H1 (cell line): ENCODE measurements at regions not wholly inside any gene's neighbourhood (a gene's known extent, or its start where the extent isn't known, plus 50 kb on each side); places are given as distances from the start of the nearest gene placed in this dataset.

Experiments used
- CTCF ChIA-PET: fragments of 300-600 bp; sonication (Branson Sonifier 250); formaldehyde crosslinking; loops from one replicate; lab custom pipeline; 2021; ENCODE audit not compliant: partially characterized antibody; lab: Charles Lee
- POLR2A ChIA-PET: fragments of 300-600 bp; sonication (Branson Sonifier 250); formaldehyde crosslinking; loops from one replicate; lab custom pipeline; 2021; ENCODE audit warnings: inconsistent platforms; ENCODE audit not compliant: partially characterized antibody; lab: Charles Lee
- DNase-seq, 2 experiments: peaks; one replicate each; pipeline versions ENCODE4 v3.0.0 to v3.0.0-alpha.2; 2010 to 2022; ENCODE audit warnings: low spot score in 2 of 2, low read depth in 1 of 2, mixed read lengths in 1 of 2
- FAIRE-seq: peaks from 2 replicates; lab custom pipeline; 2011; peaks lifted over from hg19 to GRCh38; lab: Jason Lieb, UNC
- H2AFZ ChIP-seq: 2 replicates; pipeline ENCODE4 v1.8.1; 2012; ENCODE audit warnings: low read length, inconsistent platforms
- H2AK5ac ChIP-seq: 2 replicates; pipeline ENCODE4 v1.6.1; 2013; ENCODE audit warnings: low read depth, low read length
- H2BK120ac ChIP-seq: replicated peaks from 2 replicates; pipeline ENCODE3; 2013; ENCODE audit warnings: low read depth, low read length, inconsistent platforms
- H2BK12ac ChIP-seq: 2 replicates; pipeline ENCODE4 v1.6.1; 2013; ENCODE audit warnings: low read depth, low read length
- H2BK15ac ChIP-seq: 2 replicates; pipeline ENCODE4 v1.6.1; 2013; ENCODE audit warnings: low read length
- H2BK20ac ChIP-seq: 2 replicates; pipeline ENCODE4 v1.6.1; 2013; ENCODE audit warnings: low read length
- H2BK5ac ChIP-seq: 2 replicates; pipeline ENCODE4 v1.6.1; 2013; ENCODE audit warnings: low read depth, low read length
- H3K14ac ChIP-seq: 2 replicates; pipeline ENCODE4 v1.6.1; 2013; ENCODE audit warnings: inconsistent platforms; ENCODE audit not compliant: insufficient read length
- H3K18ac ChIP-seq: 2 replicates; pipeline ENCODE4 v1.6.1; 2013; ENCODE audit warnings: low read length; ENCODE audit errors: extremely low read depth
- H3K23ac ChIP-seq: 2 replicates; pipeline ENCODE4 v1.6.1; 2013; ENCODE audit warnings: inconsistent platforms; ENCODE audit not compliant: insufficient read length
- H3K23me2 ChIP-seq: 2 replicates; pipeline ENCODE4 v1.6.1; 2013; ENCODE audit warnings: low read depth, low read length
- H3K27ac ChIP-seq: 2 replicates; pipeline ENCODE4 v1.6.1; 2011; ENCODE audit warnings: low read depth, low read length, inconsistent platforms
- H3K27me3 ChIP-seq, 4 experiments: replicated peaks in 1 of 4; 1 replicate in 1 of 4; 2 replicates in 3 of 4; pipeline versions ENCODE4 v1.6.1 to v1.8.1; 2011 to 2013; ENCODE audit warnings: low read length in 3 of 4, mild to moderate bottlenecking in 3 of 4, inconsistent platforms in 2 of 4, mixed read lengths in 2 of 4, moderate library complexity in 1 of 4; ENCODE audit not compliant: control insufficient read depth in 3 of 4, insufficient read depth in 3 of 4; ENCODE audit errors: extremely low read depth in 1 of 4
- H3K36me3 ChIP-seq, 4 experiments: 2 replicates each; pipeline versions ENCODE4 v1.6.1 to v1.8.1; 2011 to 2013; ENCODE audit warnings: mild to moderate bottlenecking in 4 of 4, low read length in 3 of 4, moderate library complexity in 2 of 4, control low read depth in 1 of 4, inconsistent platforms in 1 of 4; ENCODE audit not compliant: insufficient read depth in 4 of 4, control insufficient read depth in 2 of 4
- H3K4ac ChIP-seq: replicated peaks from 2 replicates; pipeline ENCODE3; 2013; ENCODE audit warnings: low read length, low read depth, mixed read lengths, inconsistent platforms; ENCODE audit not compliant: insufficient read length
- H3K4me1 ChIP-seq, 4 experiments: replicated peaks in 1 of 4; 1 replicate in 1 of 4; 2 replicates in 3 of 4; pipeline versions ENCODE4 v1.6.1 to v1.8.1; 2011 to 2013; ENCODE audit warnings: low read length in 3 of 4, inconsistent platforms in 2 of 4, mixed read lengths in 1 of 4; ENCODE audit not compliant: insufficient read depth in 4 of 4, control insufficient read depth in 3 of 4
- H3K4me2 ChIP-seq, 2 experiments: 2 replicates each; pipeline versions ENCODE4 v1.6.1 to v1.8.1; 2011 to 2013; ENCODE audit warnings: low read depth in 2 of 2, low read length in 2 of 2, control low read depth in 1 of 2, inconsistent platforms in 1 of 2, mild to moderate bottlenecking in 1 of 2; ENCODE audit not compliant: insufficient read depth in 1 of 2
- H3K4me3 ChIP-seq, 4 experiments: fragments of 200-600, 300-600 bp in 1 of 4; sonication (generic), shearing (Covaris generic), sonication (Bioruptor Twin) in 1 of 4; 2 replicates each; pipeline versions ENCODE4 v1.5.1 to v1.8.1; 2011 to 2016; ENCODE audit warnings: low read length in 4 of 4, low read depth in 3 of 4, control low read depth in 2 of 4, inconsistent platforms in 2 of 4, mild to moderate bottlenecking in 2 of 4, mixed read lengths in 1 of 4, moderate library complexity in 1 of 4; ENCODE audit not compliant: insufficient read depth in 2 of 4; ENCODE audit errors: extremely low read depth in 1 of 4
- H3K56ac ChIP-seq: replicated peaks from 2 replicates; pipeline ENCODE3; 2013; ENCODE audit warnings: low read depth, mild to moderate bottlenecking, mixed read lengths, low read length, inconsistent platforms; ENCODE audit not compliant: insufficient read length
- H3K79me1 ChIP-seq: 2 replicates; pipeline ENCODE4 v1.6.1; 2013; ENCODE audit warnings: low read depth, low read length, control low read depth
- H3K79me2 ChIP-seq, 2 experiments: 2 replicates each; pipeline versions ENCODE4 v1.6.1 to v1.8.1; 2012 to 2013; ENCODE audit warnings: low read length in 2 of 2, mild to moderate bottlenecking in 2 of 2, inconsistent platforms in 1 of 2; ENCODE audit not compliant: insufficient read depth in 2 of 2, control insufficient read depth in 1 of 2
- H3K9ac ChIP-seq, 4 experiments: replicated peaks in 1 of 4; 1 replicate in 1 of 4; 2 replicates in 3 of 4; pipeline versions ENCODE4 v1.6.1 to v1.8.1; 2011 to 2013; ENCODE audit warnings: low read depth in 3 of 4, low read length in 3 of 4, control low read depth in 2 of 4, mild to moderate bottlenecking in 2 of 4, moderate library complexity in 2 of 4, inconsistent platforms in 1 of 4; ENCODE audit errors: extremely low read depth in 1 of 4
- H3K9me3 ChIP-seq, 2 experiments: 2 replicates each; pipeline versions ENCODE4 v1.6.1 to v1.8.1; 2012 to 2013; ENCODE audit warnings: mild to moderate bottlenecking in 2 of 2, moderate library complexity in 2 of 2, control low read depth in 1 of 2, inconsistent platforms in 1 of 2, low read depth in 1 of 2, low read length in 1 of 2, mixed read lengths in 1 of 2; ENCODE audit not compliant: insufficient read depth in 2 of 2
- H4K20me1 ChIP-seq, 2 experiments: replicated peaks in 1 of 2; 2 replicates each; pipeline versions ENCODE3 to v1.8.1; 2011 to 2013; ENCODE audit warnings: inconsistent platforms in 2 of 2, low read length in 2 of 2, mild to moderate bottlenecking in 1 of 2; ENCODE audit not compliant: insufficient read depth in 2 of 2, control insufficient read depth in 1 of 2
- H4K5ac ChIP-seq: 2 replicates; pipeline ENCODE4 v1.6.1; 2013; ENCODE audit warnings: low read length, low read depth, mixed read lengths, inconsistent platforms; ENCODE audit not compliant: insufficient read length
- H4K8ac ChIP-seq: 2 replicates; pipeline ENCODE4 v1.8.0; 2013; ENCODE audit warnings: mild to moderate bottlenecking, moderate library complexity, low read length, inconsistent platforms; ENCODE audit not compliant: insufficient read depth; ENCODE audit errors: extremely low read depth
- H4K91ac ChIP-seq: replicated peaks from 2 replicates; pipeline ENCODE3; 2013; ENCODE audit warnings: low read length, mixed read lengths, inconsistent platforms; ENCODE audit not compliant: insufficient read length
- BCL11A ChIP-seq, 2 experiments: IDR thresholded peaks; one replicate each; pipeline ENCODE4 v1.6.1; 2011; ENCODE audit warnings: low read depth in 2 of 2, low read length in 2 of 2, mild to moderate bottlenecking in 2 of 2
- CBX5 ChIP-seq: fragments of 300-800, 300-1000 bp; sonication (generic); IDR thresholded peaks from 2 replicates; pipeline ENCODE4 v1.7.1; 2016; ENCODE audit warnings: antibody characterized with exemption, low read length, low read depth
- CBX8 ChIP-seq: fragments of 300-800, 300-1000 bp; sonication (generic); IDR thresholded peaks from 2 replicates; pipeline ENCODE4 v1.7.1; 2016; ENCODE audit warnings: low read depth, low read length, borderline replicate concordance
- FOSL1 ChIP-seq: IDR thresholded peaks from 2 replicates; pipeline ENCODE4 v1.6.1; 2011; ENCODE audit warnings: mild to moderate bottlenecking, low read depth, low read length, moderate library complexity; ENCODE audit not compliant: insufficient read depth
- JUN ChIP-seq: IDR thresholded peaks from 2 replicates; pipeline ENCODE4 v1.6.1; 2011; ENCODE audit warnings: low read depth, mild to moderate bottlenecking, improper control_type of control experiment, low read length
- JUND ChIP-seq: IDR thresholded peaks from 2 replicates; pipeline ENCODE4 v1.6.1; 2011; ENCODE audit warnings: mild to moderate bottlenecking, improper control_type of control experiment, low read length
- KDM5A ChIP-seq: fragments of 200-600 bp; IDR thresholded peaks from 2 replicates; pipeline ENCODE4 v1.7.1; 2012; ENCODE audit warnings: mild to moderate bottlenecking, low read length, inconsistent platforms, mixed read lengths
- NANOG ChIP-seq: IDR thresholded peaks from 2 replicates; pipeline ENCODE4 v1.6.1; 2011; ENCODE audit warnings: low read length, low read depth, mild to moderate bottlenecking, inconsistent platforms; ENCODE audit not compliant: insufficient read depth, poor library complexity, severe bottlenecking
- POLR2AphosphoS5 ChIP-seq: IDR thresholded peaks from 2 replicates; pipeline ENCODE4 v1.6.1; 2011; ENCODE audit warnings: low read depth, low read length
- SP1 ChIP-seq: IDR thresholded peaks from 2 replicates; pipeline ENCODE4 v1.6.1; 2011; ENCODE audit warnings: low read depth, low read length
- SP2 ChIP-seq: IDR thresholded peaks from 2 replicates; pipeline ENCODE4 v1.6.1; 2012; ENCODE audit warnings: mild to moderate bottlenecking, low read length, inconsistent platforms
- TEAD4 ChIP-seq: IDR thresholded peaks from 2 replicates; pipeline ENCODE4 v1.6.1; 2012; ENCODE audit warnings: low read depth, low read length, inconsistent platforms, mixed read lengths
- YY1 ChIP-seq: IDR thresholded peaks from 2 replicates; pipeline ENCODE4 v1.6.1; 2011; ENCODE audit warnings: low read depth, mild to moderate bottlenecking, low read length
- WGBS, 2 experiments: shearing (Covaris generic) in 1 of 2; methylation state at CpG; one replicate each; pipeline versions ENCODE4 v1.1.6 to v1.1.7; 2013 to 2015; ENCODE audit warnings: low lambda C conversion rate in 2 of 2, mixed read lengths in 2 of 2, inconsistent platforms in 1 of 2, low coverage in 1 of 2, missing lambda C conversion rate in 1 of 2; ENCODE audit not compliant: insufficient replicate concordance in 2 of 2, insufficient coverage in 1 of 2, insufficient read length in 1 of 2; ENCODE audit errors: extremely low coverage in 1 of 2, missing lambda C conversion rate in 1 of 2; 5-methylcytosine and 5-hydroxymethylcytosine counted together

- Histone ChIP-seq H3K4me2 (no peak overlapping the region), H2BK15ac (no peak overlapping the region), H3K23ac (no peak overlapping the region), H4K91ac (no peak overlapping the region), H3K27me3 (no peaks in the 10 kb centered on the region), H4K5ac (no peak overlapping the region), H3K4me1 (peaks cover 0 to 11% (median 1%) of the 10 kb centered on the region in 4 experiments; a peak in 3 of 7 replicates), H2BK20ac (no peak overlapping the region), H3K9ac (no peak overlapping the region), H2AK5ac (no peak overlapping the region), H3K9me3 (peaks cover 0 to 3% of the 10 kb centered on the region in 2 experiments; a peak in 1 of 4 replicates), H3K56ac (no peak overlapping the region), H4K8ac (no peak overlapping the region), H3K4me3 (no peak overlapping the region), H3K36me3 (no peaks in the 10 kb centered on the region), H3K4ac (no peak overlapping the region), H2BK5ac (no peak overlapping the region), H3K14ac (no peak overlapping the region), H2BK120ac (no peak overlapping the region), H2BK12ac (no peak overlapping the region), H3K23me2 (no peaks in the 10 kb centered on the region; the same call in 1 of the 2 replicates), H3K79me2 (no peaks in the 10 kb centered on the region), H4K20me1 (no peaks in the 10 kb centered on the region), H3K18ac (no peak overlapping the region), H2AFZ (no peak overlapping the region), H3K79me1 (no peaks in the 10 kb centered on the region), H3K27ac (no peak overlapping the region)
- TF ChIP-seq BCL11A (IDR thresholded peaks at IDR 0.05; ENCODE audit: low read depth in 2 of 2, low read length in 2 of 2) (no peak), SP1 (no peak), NANOG (no peak), JUND (no peak), YY1 (no peak), JUN (no peak), SP2 (no peak), TEAD4 (no peak), POLR2AphosphoS5 (no peak), FOSL1 (no peak), CBX5 (no peak), CBX8 (no peak), KDM5A (no peak)
- ChIA-PET CTCF (no interaction called here), POLR2A (interaction anchor here (0.6 kb wide), 1 partner anchor 14 kb away, joined by 3 read pairs; no protein-coding TSS in a partner anchor)
- DNase-seq (no peak), FAIRE-seq (no peak)
- WGBS, 2 experiments: 88% methylated on average over 4 of the region's 4 CpGs; no CpG with 5 or more reads in 1 of the 2 experiments
Measured at GRCh38 chr10:45075216-45075615, 74.5 kb downstream of the ZNF22 start.
